GM21447 (cell line): ENCODE measurements at regions not wholly inside any gene's neighbourhood (a gene's known extent, or its start where the extent isn't known, plus 50 kb on each side); places are given as distances from the start of the nearest gene placed in this dataset.
A peak's percentile ranks its signal among the peaks of the same experiment; 100 is the strongest.
"Not testable (repeated sequence)": the region's sequence is repeated elsewhere in the genome, so short reads cannot be mapped to it uniquely, and the experiment has no call there.

Experiments used
- ATAC-seq: cut with Tn5 transposase; IDR thresholded peaks from one replicate; pipeline ENCODE4 v1.9.1; 2021; ENCODE audit not compliant: unreplicated experiment

DNA sequence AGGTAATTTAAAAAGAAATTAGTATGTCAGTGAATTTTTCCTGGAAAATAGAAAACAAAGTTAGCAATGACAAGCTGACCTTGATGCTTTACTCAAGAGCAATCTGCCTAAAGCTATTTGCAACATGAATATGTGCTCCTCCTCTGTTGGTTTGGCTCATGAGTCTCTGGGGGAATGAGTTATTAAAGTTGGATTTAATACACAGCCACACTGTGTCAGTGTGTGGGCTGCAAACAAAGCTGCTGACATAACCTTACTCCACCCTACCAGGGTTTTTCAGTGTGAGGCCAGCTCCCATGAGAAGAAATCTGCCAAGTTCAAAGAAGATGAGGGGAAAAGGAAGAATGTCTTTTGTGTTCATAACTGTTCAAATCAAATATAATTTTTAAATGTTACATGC, 280.5 kb downstream of the TLL1 start:
- no peak for ATAC-seq

- ATAC-seq, result no peak
Observed at GRCh38 chr4:166162327-166162726, 289.3 kb downstream of the TLL1 start.

DNA sequence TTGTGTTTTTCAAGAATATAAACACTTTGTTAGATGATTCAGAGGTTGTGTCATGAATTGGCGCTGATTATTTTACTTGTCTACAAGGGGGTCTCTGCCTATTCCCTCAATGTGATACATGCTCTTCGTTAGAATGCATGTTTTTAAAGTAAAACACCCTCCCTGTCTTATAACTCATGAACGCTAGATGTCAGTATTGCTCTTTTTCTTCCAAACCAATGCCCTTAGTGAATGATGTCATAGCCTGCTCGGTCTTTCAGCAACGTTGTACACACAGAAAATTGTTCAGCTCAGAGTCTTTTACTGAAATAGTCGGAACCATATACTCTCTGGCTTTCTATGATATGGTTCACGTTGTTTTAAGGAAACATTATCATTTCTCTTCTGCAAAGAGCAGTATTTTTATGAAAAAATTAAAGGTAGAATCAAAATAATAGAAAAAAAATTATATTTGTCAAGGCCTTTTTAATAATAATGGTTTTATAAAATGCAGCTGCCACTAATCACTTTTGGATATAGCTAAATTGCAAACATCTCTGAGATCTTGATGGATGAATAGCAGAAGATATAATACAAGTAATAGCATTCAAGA, 292.9 kb downstream of the TLL1 start:
- ATAC-seq, result peak; percentile 100

DNA sequence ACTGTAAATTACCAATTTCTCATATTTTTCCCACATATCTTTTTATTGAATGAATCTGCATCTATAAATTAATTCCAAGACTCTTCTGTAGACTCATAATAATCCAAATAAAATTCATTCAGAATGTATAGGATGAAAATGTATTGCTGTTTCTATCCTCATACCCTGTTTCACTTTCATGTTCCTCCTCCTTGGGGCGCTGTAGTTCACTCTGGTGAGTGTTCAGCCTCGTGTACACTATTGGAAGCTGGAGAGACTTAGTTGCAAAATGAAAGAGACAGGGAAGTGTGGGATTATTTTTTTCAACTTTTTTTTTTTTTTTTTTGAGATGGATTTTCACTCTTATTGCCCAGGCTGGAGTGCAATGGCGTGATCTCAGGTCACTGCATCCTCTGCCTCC, 296.1 kb downstream of the TLL1 start:
- ATAC-seq, result no peak

- no peak for ATAC-seq
Observed at GRCh38 chr4:166172619-166173018, 299.6 kb downstream of the TLL1 start.

- no peak for ATAC-seq
Observed at GRCh38 chr4:166174717-166175490, 301.9 kb downstream of the TLL1 start.

DNA sequence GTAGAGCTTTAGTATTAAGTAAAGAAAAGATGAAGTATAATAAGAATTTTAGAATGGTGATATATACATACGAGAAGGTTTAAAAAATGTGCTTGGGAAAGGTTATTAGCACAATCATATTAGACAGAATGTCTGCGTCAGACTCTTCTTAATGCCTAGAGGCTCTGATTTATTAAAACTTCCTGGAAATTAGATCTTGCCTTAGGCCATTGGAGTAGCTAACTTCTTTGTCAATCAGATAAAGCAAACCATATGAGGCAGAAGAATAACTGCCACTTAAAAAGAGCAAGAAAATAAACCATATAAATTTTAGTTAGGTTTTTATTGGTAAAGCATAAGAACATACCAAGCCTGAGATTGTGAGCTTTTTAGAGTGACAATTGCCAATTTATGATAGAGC, 309.1 kb downstream of the TLL1 start:
- ATAC-seq, result no peak

- ATAC-seq, result no peak
Observed at GRCh38 chr4:166195101-166195500, 322.1 kb downstream of the TLL1 start.

GRCh38 chr4:166197166-166197565, 324.1 kb downstream of the TLL1 start:
- ATAC-seq, result no peak

GRCh38 chr4:166198041-166198440, 325.0 kb downstream of the TLL1 start:
- ATAC-seq, result no peak

- no peak for ATAC-seq
Observed at GRCh38 chr4:166198516-166199310, 325.7 kb downstream of the TLL1 start.

GRCh38 chr4:166202991-166203390, 330.0 kb downstream of the TLL1 start:
- ATAC-seq, result no peak

DNA sequence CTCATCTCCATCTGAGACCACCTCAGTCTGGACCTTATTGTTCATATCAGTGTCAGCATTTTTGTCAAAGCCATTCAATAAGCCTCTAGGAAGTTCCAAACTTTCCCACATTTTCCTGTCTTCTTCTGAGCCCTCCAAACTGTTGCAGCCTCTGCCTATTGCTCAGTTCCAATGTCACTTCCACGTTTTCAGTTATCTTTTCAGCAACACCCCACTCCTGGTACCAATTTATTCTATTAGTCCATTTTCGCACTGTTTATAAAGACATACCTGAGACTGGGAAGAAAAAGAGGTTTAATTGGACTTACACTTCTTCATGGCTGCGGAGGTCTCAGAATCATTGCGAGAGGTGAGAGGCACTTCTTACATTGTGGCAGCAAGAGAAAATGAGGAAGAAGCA, 339.3 kb downstream of the TLL1 start:
- ATAC-seq, result not testable (repeated sequence)

GRCh38 chr4:166222271-166222670, 349.2 kb downstream of the TLL1 start:
- no peak for ATAC-seq

DNA sequence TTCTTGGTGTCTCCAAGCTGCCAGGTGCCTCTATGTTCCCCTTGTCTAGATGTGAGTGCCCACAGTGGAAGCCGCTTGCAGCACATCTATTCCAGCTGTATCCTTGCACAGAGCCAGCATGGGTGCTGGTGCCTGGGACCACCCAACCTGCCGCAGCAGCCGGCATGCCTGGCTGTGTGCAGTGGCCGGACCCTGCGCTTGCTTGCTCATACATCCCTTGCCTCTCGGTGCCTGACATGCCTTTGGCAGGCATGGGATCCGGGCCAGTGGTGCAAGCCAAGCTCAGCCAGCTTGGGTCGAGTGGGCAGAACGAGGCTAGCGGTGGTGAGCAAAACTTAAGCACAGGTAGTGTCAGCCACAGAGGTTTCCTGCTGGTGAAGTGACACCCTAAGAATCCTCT, 355.1 kb downstream of the TLL1 start:
- ATAC-seq, result no peak

DNA sequence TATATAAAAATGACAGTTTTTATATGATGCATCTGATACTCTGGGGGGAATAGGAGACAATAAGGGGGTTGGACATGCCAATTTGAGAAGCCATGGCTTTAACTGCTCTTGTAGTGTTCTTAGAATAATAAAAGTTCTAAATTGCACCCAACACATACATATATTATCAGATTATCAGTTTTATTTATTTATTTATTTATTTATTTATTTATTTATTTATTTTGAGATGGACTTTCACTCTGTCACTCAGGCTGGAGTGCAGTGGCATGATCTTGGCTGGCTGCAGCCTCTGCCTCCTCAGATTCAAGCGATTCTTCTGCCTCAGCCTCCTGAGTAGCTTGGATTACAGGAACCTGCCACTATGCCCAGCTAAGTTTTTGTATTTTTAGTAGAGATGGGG, 356.8 kb downstream of the TLL1 start:
- no peak for ATAC-seq

DNA sequence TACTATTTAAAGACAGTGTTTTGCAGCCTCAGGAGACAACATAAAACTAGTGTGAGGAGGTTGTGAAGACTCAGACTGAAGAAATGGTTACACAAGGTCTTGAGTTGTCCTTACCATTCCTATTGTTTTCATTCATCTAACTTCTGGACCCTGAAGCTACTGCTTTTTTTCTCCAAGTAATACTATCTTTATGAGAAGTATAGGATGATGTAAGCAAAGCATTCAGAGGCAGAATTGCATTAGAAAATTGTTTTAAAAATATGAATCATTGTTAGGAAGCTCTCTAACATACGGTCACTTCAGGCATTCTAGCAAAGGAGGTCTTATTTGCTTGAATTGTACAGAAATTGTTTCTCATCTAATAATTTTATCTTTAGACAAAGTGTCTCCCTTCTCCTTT, 357.8 kb downstream of the TLL1 start:
- no peak for ATAC-seq

GRCh38 chr4:166239354-166239753, 366.3 kb downstream of the TLL1 start:
- ATAC-seq, result no peak

GRCh38 chr4:166252487-166253402, 379.7 kb downstream of the TLL1 start:
- no peak for ATAC-seq

DNA sequence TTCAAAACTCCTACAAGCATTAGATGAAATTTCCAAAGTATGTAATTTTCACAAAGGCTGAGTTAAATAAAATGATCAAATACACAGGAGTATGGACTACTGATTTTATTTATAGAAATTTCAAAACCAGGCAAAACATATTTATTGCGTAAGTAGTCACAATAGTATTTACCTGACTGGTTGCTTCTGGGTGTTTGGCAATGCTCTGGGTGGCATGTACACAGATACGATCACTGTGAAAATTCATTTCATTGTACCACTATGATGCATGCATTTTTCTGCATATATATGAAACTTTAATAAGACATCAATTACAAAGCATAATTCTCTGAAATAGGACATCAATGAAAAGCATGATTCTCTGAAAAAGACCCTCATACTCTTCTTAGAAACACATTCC, 384.2 kb downstream of the TLL1 start:
- ATAC-seq, result no peak

DNA sequence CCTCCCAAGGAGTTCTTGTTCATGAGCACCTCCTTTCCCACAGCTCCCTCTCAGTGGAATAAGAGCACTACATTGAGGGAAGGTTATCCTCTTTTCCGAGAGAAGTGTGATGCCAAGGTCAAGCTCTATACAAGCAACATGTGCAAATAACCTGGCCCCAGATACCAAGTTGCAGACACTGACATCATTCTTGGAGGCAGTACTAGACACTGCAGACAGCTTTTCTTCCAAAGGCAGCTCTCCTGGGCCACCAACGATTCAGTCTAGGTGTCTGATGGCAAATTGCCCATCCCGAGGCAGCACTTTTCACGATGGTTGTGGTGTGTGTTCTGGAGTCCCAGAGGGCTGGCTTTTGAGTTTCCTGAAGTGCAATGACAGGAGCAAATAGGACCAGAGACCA, 384.9 kb downstream of the TLL1 start:
- ATAC-seq, result no peak
